ENCODE measurements at regions not wholly inside any gene's neighbourhood (a gene's known extent, or its start where the extent isn't known, plus 50 kb on each side); places are given as distances from the start of the nearest gene placed in this dataset.

DNA sequence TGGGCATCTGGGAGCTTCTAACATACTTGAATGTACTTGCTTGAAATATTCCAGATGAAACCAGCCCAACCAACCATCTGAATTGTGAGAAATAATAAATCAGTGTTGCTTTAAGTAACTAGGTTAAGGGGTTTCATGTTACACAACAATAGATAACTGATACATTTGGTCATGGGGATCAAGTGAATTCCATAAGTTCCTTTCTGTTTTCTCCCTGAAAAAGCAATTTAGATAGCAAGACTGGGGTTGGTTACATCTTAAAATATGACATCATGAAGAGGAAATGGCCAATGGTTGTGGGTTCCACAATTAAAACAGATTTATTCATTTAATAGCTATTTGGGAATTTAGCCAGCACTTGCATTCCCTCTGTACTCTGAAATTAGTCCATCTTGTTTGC, 559.7 kb downstream of the TLR4 start:
- H2AFZ ChIP-seq (ENCODE audit: low read depth, low read length) = no peak overlapping the region
- H3K27me3 ChIP-seq (ENCODE audit: insufficient read depth, low read depth, low read length) = no peaks in the 10 kb centered on the region
- H3K9ac ChIP-seq (ENCODE audit: low read length) = no peak overlapping the region
- no peaks in the 10 kb centered on the region for H3K79me2 ChIP-seq (replicated peaks; ENCODE audit: insufficient read depth, low read length)
- H3F3A ChIP-seq (ENCODE audit: insufficient read depth, low read length, poor library complexity, severe bottlenecking) = no peaks in the 10 kb centered on the region
- H3K27ac ChIP-seq (ENCODE audit: low read length) = no peak overlapping the region
- H3K36me3 ChIP-seq (ENCODE audit: insufficient read depth, low read length) = no peaks in the 10 kb centered on the region
- no peaks in the 10 kb centered on the region for H3K9me2 ChIP-seq (ENCODE audit: insufficient read depth, low read length)
- TF ChIP-seq RAD21 (conservative IDR thresholded peaks at IDR 0.05) = no peak
- H4K20me1 ChIP-seq (ENCODE audit: insufficient read depth) = no peaks in the 10 kb centered on the region
- H3K4me3 ChIP-seq (ENCODE audit: low read length) = no peak overlapping the region
- no peak overlapping the region for H3K4me2 ChIP-seq (ENCODE audit: low read length)
- no peaks in the 10 kb centered on the region for H3K9me3 ChIP-seq (ENCODE audit: low read length)

DNA sequence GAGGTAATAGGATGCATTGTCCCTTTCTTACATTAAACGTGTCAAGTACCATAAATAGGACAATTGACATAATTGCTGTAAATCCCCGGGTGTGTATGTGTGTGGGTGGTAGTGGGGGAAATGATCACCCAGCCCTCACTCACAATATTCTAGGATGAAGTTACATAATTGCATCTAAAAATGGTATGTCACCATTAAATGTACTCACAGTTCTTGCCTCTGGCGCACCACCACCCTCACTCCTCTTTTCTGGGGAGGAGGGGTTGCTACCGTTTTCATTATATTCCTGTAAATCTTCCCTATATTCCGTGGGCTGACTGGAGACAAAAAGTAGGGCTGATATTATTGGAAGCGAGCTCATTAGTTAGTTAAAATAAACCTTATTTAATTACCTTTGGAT, 563.8 kb downstream of the TLR4 start:
- no peaks in the 10 kb centered on the region for H3F3A ChIP-seq (ENCODE audit: insufficient read depth, low read length, poor library complexity, severe bottlenecking)
- no peak overlapping the region for H3K9ac ChIP-seq (ENCODE audit: low read length)
- H2AFZ ChIP-seq (ENCODE audit: low read depth, low read length) = no peak overlapping the region
- H3K27ac ChIP-seq (ENCODE audit: low read length) = no peak overlapping the region
- H3K4me3 ChIP-seq (ENCODE audit: low read length) = no peak overlapping the region
- H3K9me3 ChIP-seq (ENCODE audit: low read length) = no peaks in the 10 kb centered on the region
- H3K36me3 ChIP-seq (ENCODE audit: insufficient read depth, low read length) = no peaks in the 10 kb centered on the region
- TF ChIP-seq, protein P1, sequence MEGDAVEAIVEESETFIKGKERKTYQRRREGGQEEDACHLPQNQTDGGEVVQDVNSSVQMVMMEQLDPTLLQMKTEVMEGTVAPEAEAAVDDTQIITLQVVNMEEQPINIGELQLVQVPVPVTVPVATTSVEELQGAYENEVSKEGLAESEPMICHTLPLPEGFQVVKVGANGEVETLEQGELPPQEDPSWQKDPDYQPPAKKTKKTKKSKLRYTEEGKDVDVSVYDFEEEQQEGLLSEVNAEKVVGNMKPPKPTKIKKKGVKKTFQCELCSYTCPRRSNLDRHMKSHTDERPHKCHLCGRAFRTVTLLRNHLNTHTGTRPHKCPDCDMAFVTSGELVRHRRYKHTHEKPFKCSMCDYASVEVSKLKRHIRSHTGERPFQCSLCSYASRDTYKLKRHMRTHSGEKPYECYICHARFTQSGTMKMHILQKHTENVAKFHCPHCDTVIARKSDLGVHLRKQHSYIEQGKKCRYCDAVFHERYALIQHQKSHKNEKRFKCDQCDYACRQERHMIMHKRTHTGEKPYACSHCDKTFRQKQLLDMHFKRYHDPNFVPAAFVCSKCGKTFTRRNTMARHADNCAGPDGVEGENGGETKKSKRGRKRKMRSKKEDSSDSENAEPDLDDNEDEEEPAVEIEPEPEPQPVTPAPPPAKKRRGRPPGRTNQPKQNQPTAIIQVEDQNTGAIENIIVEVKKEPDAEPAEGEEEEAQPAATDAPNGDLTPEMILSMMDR (IDR thresholded peaks at IDR 0.05; ENCODE audit: poor library complexity, severe bottlenecking) = no peak
- no peak for TF ChIP-seq EZH2 (IDR thresholded peaks at IDR 0.05; ENCODE audit: borderline replicate concordance, insufficient read depth, low read length, poor library complexity, severe bottlenecking)
- no peak for TF ChIP-seq MXI1 (conservative IDR thresholded peaks at IDR 0.05; ENCODE audit: poor library complexity, severe bottlenecking)
- no peak for TF ChIP-seq EP300 (conservative IDR thresholded peaks at IDR 0.05; ENCODE audit: poor library complexity, severe bottlenecking)
- TF ChIP-seq POLR2AphosphoS5 (IDR thresholded peaks at IDR 0.05) = no peak
- no peak for TF ChIP-seq SMC3 (conservative IDR thresholded peaks at IDR 0.05; ENCODE audit: poor library complexity)
- no peak for TF ChIP-seq RAD21 (conservative IDR thresholded peaks at IDR 0.05)
- TF ChIP-seq TAF1 (IDR thresholded peaks at IDR 0.05; ENCODE audit: low read depth) = no peak
- TF ChIP-seq, protein P2, sequence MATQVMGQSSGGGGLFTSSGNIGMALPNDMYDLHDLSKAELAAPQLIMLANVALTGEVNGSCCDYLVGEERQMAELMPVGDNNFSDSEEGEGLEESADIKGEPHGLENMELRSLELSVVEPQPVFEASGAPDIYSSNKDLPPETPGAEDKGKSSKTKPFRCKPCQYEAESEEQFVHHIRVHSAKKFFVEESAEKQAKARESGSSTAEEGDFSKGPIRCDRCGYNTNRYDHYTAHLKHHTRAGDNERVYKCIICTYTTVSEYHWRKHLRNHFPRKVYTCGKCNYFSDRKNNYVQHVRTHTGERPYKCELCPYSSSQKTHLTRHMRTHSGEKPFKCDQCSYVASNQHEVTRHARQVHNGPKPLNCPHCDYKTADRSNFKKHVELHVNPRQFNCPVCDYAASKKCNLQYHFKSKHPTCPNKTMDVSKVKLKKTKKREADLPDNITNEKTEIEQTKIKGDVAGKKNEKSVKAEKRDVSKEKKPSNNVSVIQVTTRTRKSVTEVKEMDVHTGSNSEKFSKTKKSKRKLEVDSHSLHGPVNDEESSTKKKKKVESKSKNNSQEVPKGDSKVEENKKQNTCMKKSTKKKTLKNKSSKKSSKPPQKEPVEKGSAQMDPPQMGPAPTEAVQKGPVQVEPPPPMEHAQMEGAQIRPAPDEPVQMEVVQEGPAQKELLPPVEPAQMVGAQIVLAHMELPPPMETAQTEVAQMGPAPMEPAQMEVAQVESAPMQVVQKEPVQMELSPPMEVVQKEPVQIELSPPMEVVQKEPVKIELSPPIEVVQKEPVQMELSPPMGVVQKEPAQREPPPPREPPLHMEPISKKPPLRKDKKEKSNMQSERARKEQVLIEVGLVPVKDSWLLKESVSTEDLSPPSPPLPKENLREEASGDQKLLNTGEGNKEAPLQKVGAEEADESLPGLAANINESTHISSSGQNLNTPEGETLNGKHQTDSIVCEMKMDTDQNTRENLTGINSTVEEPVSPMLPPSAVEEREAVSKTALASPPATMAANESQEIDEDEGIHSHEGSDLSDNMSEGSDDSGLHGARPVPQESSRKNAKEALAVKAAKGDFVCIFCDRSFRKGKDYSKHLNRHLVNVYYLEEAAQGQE (IDR thresholded peaks at IDR 0.05; ENCODE audit: borderline replicate concordance) = no peak
- no peaks in the 10 kb centered on the region for H3K27me3 ChIP-seq (ENCODE audit: insufficient read depth, low read depth, low read length)
- H3K9me2 ChIP-seq (ENCODE audit: insufficient read depth, low read length) = no peaks in the 10 kb centered on the region
- H3K4me2 ChIP-seq (ENCODE audit: low read length) = no peak overlapping the region
- no peaks in the 10 kb centered on the region for H4K20me1 ChIP-seq (ENCODE audit: insufficient read depth)
- H3K79me2 ChIP-seq (replicated peaks; ENCODE audit: insufficient read depth, low read length) = no peaks in the 10 kb centered on the region

DNA sequence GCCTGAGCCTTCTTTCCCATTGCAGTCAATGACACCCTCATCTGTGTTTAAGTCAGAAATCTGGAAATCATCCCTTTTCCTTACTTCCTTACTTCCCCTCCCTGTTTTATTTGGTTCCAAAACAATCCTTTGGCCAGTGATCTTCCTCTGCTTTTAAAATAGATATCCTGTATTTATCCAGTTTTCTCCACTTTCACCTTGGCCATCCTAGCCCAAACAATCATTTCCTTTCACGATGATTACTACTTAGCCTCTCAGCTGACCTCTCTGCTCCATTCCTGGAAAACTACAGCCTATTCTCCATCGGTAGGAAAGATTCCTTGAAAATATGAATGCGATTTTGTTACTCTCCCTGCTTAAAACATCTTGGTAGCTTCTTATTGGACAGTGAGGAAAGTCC, 565.4 kb downstream of the TLR4 start:
- H3K4me3 ChIP-seq (ENCODE audit: low read length) = no peak overlapping the region
- no peak overlapping the region for H3K9ac ChIP-seq (ENCODE audit: low read length)
- H3K79me2 ChIP-seq (replicated peaks; ENCODE audit: insufficient read depth, low read length) = no peaks in the 10 kb centered on the region
- H3K27me3 ChIP-seq (ENCODE audit: insufficient read depth, low read depth, low read length) = no peaks in the 10 kb centered on the region
- H3K27ac ChIP-seq (ENCODE audit: low read length) = no peak overlapping the region
- H3K9me3 ChIP-seq (ENCODE audit: low read length) = no peaks in the 10 kb centered on the region
- no peaks in the 10 kb centered on the region for H3K9me2 ChIP-seq (ENCODE audit: insufficient read depth, low read length)
- H3K4me2 ChIP-seq (ENCODE audit: low read length) = no peak overlapping the region
- no peak overlapping the region for H2AFZ ChIP-seq (ENCODE audit: low read depth, low read length)
- no peaks in the 10 kb centered on the region for H3F3A ChIP-seq (ENCODE audit: insufficient read depth, low read length, poor library complexity, severe bottlenecking)
- TF ChIP-seq SMC3 (conservative IDR thresholded peaks at IDR 0.05; ENCODE audit: poor library complexity) (no peak), RAD21 (conservative IDR thresholded peaks at IDR 0.05) (no peak), EZH2 (IDR thresholded peaks at IDR 0.05; ENCODE audit: borderline replicate concordance, insufficient read depth, low read length, poor library complexity, severe bottlenecking) (no peak), EP300 (conservative IDR thresholded peaks at IDR 0.05; ENCODE audit: poor library complexity, severe bottlenecking) (no peak), POLR2AphosphoS5 (IDR thresholded peaks at IDR 0.05) (no peak), TAF1 (IDR thresholded peaks at IDR 0.05; ENCODE audit: low read depth) (no peak), MXI1 (conservative IDR thresholded peaks at IDR 0.05; ENCODE audit: poor library complexity, severe bottlenecking) (no peak)
- TF ChIP-seq, protein P1 (IDR thresholded peaks at IDR 0.05; ENCODE audit: poor library complexity, severe bottlenecking) = no peak
- TF ChIP-seq, protein P2 (IDR thresholded peaks at IDR 0.05; ENCODE audit: borderline replicate concordance) = no peak
- no peaks in the 10 kb centered on the region for H3K36me3 ChIP-seq (ENCODE audit: insufficient read depth, low read length)
- H4K20me1 ChIP-seq (ENCODE audit: insufficient read depth) = no peaks in the 10 kb centered on the region

All from neural cell (in vitro differentiated cells).